ENCODE measurements at regions not wholly inside any gene's neighbourhood (a gene's known extent, or its start where the extent isn't known, plus 50 kb on each side); places are given as distances from the start of the nearest gene placed in this dataset.

DNA sequence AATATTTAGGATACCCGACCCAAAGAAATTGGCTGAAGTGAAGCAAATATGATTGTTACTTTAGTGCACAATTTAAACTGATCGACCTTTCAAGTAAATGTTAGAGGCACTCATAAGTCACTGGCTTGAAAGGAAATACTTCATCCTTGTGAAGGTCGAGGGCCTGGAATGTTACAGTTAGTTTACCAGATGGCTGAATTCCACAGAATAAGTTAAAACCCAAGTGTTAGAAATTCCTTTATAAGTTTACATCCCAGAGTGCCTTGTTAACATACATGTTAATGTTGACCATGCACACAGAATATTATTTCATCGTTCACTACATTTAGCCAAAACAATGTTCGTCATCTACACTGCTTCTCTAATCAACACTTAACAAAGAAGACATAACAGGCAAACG lies 235.5 kb upstream of the ANO3 start:
- Histone ChIP-seq H3K9me3 (no peaks in the 10 kb centered on the region), H3K27ac (ENCODE audit: low read depth in 2 of 2, low read length in 1 of 2) (no peak overlapping the region; a peak in 1 of 4 replicates), H3K9me2 (no peaks in the 10 kb centered on the region), H3K4me2 (no peak overlapping the region), H3K4me1 (ENCODE audit: control insufficient read depth in 1 of 2, insufficient read depth in 2 of 2, low read depth in 1 of 2, low read length in 1 of 2) (no peaks in the 10 kb centered on the region), H4K20me1 (ENCODE audit: insufficient read depth) (no peaks in the 10 kb centered on the region), H3K27me3 (ENCODE audit: insufficient read depth) (no peaks in the 10 kb centered on the region), H3K36me3 (replicated peaks in 1 of 2; ENCODE audit: control insufficient read depth in 1 of 2, insufficient read depth in 2 of 2, low read length in 1 of 2) (no peaks in the 10 kb centered on the region), H3K9ac (no peak overlapping the region), H3K4me3 (ENCODE audit: low read depth in 2 of 2, low read length in 1 of 2) (no peak overlapping the region), H3F3A (replicated peaks; ENCODE audit: insufficient read depth) (no peaks in the 10 kb centered on the region), H3K79me2 (ENCODE audit: insufficient read depth) (no peaks in the 10 kb centered on the region), H2AFZ (ENCODE audit: low read depth) (no peak overlapping the region)
- TF ChIP-seq, protein P1, sequence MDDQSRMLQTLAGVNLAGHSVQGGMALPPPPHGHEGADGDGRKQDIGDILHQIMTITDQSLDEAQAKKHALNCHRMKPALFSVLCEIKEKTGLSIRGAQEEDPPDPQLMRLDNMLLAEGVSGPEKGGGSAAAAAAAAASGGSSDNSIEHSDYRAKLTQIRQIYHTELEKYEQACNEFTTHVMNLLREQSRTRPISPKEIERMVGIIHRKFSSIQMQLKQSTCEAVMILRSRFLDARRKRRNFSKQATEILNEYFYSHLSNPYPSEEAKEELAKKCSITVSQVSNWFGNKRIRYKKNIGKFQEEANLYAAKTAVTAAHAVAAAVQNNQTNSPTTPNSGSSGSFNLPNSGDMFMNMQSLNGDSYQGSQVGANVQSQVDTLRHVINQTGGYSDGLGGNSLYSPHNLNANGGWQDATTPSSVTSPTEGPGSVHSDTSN (IDR thresholded peaks at IDR 0.05), result no peak
- TF ChIP-seq, protein P2, sequence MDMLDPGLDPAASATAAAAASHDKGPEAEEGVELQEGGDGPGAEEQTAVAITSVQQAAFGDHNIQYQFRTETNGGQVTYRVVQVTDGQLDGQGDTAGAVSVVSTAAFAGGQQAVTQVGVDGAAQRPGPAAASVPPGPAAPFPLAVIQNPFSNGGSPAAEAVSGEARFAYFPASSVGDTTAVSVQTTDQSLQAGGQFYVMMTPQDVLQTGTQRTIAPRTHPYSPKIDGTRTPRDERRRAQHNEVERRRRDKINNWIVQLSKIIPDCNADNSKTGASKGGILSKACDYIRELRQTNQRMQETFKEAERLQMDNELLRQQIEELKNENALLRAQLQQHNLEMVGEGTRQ (IDR thresholded peaks at IDR 0.05; ENCODE audit: borderline replicate concordance, low read depth, low read length), result no peak
- TF ChIP-seq YY1 (IDR thresholded peaks at IDR 0.05; ENCODE audit: low read depth) (no peak), FOSL2 (IDR thresholded peaks at IDR 0.05; ENCODE audit: borderline replicate concordance, low read depth) (no peak)
- WGBS (ENCODE audit: low lambda C conversion rate), result 67% methylated on average over 6 of the region's 6 CpGs
- ChIA-PET POLR2A (no interaction called here), CTCF (no interaction called here)
- DNase-seq, result no peak

DNA sequence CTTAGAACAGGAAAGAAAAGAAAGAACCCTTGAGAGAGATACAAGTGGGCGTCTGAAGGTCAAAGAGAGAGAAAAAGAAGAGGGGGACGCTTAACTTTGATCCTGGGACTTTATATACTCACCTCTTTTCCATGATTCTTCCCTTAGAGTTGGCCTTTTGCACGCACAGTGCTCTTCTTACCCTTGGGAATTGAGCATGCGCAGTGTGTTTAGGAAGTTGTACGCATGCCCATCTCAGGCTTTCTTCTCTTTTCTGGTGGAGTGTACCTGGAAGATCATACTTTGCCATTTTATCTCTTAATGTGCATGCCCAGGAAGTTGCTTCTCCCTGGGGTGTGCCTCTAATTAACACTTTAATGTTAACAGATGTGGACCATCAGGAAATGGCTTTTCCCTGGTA lies 229.6 kb upstream of the ANO3 start:
- H3K9me3 ChIP-seq, result no peaks in the 10 kb centered on the region
- H3K4me3 ChIP-seq (ENCODE audit: low read depth in 2 of 2, low read length in 1 of 2), result no peak overlapping the region
- H3K4me2 ChIP-seq, result no peak overlapping the region
- H3K27ac ChIP-seq (ENCODE audit: low read depth in 2 of 2, low read length in 1 of 2), result no peak overlapping the region
- H3K79me2 ChIP-seq (ENCODE audit: insufficient read depth), result no peaks in the 10 kb centered on the region
- DNase-seq, result no peak
- 85% methylated on average over 5 of the region's 5 CpGs for WGBS (ENCODE audit: low lambda C conversion rate)
- H3K4me1 ChIP-seq (ENCODE audit: control insufficient read depth in 1 of 2, insufficient read depth in 2 of 2, low read depth in 1 of 2, low read length in 1 of 2), result peaks cover 0 to 10% of the 10 kb centered on the region in 2 experiments; a peak in 2 of 4 replicates
- H3K36me3 ChIP-seq (replicated peaks in 1 of 2; ENCODE audit: control insufficient read depth in 1 of 2, insufficient read depth in 2 of 2, low read length in 1 of 2), result no peaks in the 10 kb centered on the region
- no peaks in the 10 kb centered on the region for H4K20me1 ChIP-seq (ENCODE audit: insufficient read depth)
- H2AFZ ChIP-seq (ENCODE audit: low read depth), result no peak overlapping the region
- no peak overlapping the region for H3K9ac ChIP-seq
- H3K9me2 ChIP-seq, result no peaks in the 10 kb centered on the region
- no peaks in the 10 kb centered on the region for H3F3A ChIP-seq (replicated peaks; ENCODE audit: insufficient read depth)
- ChIA-PET CTCF (no interaction called here), POLR2A (no interaction called here)
- no peaks in the 10 kb centered on the region for H3K27me3 ChIP-seq (ENCODE audit: insufficient read depth)
- TF ChIP-seq YY1 (IDR thresholded peaks at IDR 0.05; ENCODE audit: low read depth) (no peak), TAF1 (IDR thresholded peaks at IDR 0.05; ENCODE audit: borderline replicate concordance, low read depth, low read length) (no peak), GATA2 (CRISPR knock-in tag; IDR thresholded peaks at IDR 0.05) (no peak), RCOR1 (IDR thresholded peaks at IDR 0.05; ENCODE audit: low read length) (no peak), RFX5 (IDR thresholded peaks at IDR 0.05; ENCODE audit: low read length) (no peak), RAD21 (IDR thresholded peaks at IDR 0.05; ENCODE audit: low read length) (no peak), TEAD4 (IDR thresholded peaks at IDR 0.05; ENCODE audit: borderline replicate concordance, insufficient read depth) (no peak), MEF2A (IDR thresholded peaks at IDR 0.05; ENCODE audit: borderline replicate concordance, low read depth) (no peak), SIN3A (IDR thresholded peaks at IDR 0.05; ENCODE audit: borderline replicate concordance, low read depth, low read length) (no peak), RXRA (IDR thresholded peaks at IDR 0.05; ENCODE audit: borderline replicate concordance, low read depth) (no peak)
- TF ChIP-seq, protein P3, sequence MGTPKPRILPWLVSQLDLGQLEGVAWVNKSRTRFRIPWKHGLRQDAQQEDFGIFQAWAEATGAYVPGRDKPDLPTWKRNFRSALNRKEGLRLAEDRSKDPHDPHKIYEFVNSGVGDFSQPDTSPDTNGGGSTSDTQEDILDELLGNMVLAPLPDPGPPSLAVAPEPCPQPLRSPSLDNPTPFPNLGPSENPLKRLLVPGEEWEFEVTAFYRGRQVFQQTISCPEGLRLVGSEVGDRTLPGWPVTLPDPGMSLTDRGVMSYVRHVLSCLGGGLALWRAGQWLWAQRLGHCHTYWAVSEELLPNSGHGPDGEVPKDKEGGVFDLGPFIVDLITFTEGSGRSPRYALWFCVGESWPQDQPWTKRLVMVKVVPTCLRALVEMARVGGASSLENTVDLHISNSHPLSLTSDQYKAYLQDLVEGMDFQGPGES (IDR thresholded peaks at IDR 0.05; ENCODE audit: low read depth, low read length), result no peak
- TF ChIP-seq, protein P4, sequence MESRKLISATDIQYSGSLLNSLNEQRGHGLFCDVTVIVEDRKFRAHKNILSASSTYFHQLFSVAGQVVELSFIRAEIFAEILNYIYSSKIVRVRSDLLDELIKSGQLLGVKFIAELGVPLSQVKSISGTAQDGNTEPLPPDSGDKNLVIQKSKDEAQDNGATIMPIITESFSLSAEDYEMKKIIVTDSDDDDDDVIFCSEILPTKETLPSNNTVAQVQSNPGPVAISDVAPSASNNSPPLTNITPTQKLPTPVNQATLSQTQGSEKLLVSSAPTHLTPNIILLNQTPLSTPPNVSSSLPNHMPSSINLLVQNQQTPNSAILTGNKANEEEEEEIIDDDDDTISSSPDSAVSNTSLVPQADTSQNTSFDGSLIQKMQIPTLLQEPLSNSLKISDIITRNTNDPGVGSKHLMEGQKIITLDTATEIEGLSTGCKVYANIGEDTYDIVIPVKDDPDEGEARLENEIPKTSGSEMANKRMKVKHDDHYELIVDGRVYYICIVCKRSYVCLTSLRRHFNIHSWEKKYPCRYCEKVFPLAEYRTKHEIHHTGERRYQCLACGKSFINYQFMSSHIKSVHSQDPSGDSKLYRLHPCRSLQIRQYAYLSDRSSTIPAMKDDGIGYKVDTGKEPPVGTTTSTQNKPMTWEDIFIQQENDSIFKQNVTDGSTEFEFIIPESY (IDR thresholded peaks at IDR 0.05; ENCODE audit: borderline replicate concordance, low read depth), result no peak
- TF ChIP-seq, protein P1 (IDR thresholded peaks at IDR 0.05), result no peak
- TF ChIP-seq, protein P5, sequence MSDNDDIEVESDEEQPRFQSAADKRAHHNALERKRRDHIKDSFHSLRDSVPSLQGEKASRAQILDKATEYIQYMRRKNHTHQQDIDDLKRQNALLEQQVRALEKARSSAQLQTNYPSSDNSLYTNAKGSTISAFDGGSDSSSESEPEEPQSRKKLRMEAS (IDR thresholded peaks at IDR 0.05; ENCODE audit: low read depth), result no peak
- TF ChIP-seq, protein P6, sequence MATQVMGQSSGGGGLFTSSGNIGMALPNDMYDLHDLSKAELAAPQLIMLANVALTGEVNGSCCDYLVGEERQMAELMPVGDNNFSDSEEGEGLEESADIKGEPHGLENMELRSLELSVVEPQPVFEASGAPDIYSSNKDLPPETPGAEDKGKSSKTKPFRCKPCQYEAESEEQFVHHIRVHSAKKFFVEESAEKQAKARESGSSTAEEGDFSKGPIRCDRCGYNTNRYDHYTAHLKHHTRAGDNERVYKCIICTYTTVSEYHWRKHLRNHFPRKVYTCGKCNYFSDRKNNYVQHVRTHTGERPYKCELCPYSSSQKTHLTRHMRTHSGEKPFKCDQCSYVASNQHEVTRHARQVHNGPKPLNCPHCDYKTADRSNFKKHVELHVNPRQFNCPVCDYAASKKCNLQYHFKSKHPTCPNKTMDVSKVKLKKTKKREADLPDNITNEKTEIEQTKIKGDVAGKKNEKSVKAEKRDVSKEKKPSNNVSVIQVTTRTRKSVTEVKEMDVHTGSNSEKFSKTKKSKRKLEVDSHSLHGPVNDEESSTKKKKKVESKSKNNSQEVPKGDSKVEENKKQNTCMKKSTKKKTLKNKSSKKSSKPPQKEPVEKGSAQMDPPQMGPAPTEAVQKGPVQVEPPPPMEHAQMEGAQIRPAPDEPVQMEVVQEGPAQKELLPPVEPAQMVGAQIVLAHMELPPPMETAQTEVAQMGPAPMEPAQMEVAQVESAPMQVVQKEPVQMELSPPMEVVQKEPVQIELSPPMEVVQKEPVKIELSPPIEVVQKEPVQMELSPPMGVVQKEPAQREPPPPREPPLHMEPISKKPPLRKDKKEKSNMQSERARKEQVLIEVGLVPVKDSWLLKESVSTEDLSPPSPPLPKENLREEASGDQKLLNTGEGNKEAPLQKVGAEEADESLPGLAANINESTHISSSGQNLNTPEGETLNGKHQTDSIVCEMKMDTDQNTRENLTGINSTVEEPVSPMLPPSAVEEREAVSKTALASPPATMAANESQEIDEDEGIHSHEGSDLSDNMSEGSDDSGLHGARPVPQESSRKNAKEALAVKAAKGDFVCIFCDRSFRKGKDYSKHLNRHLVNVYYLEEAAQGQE (IDR thresholded peaks at IDR 0.05; ENCODE audit: low read depth, low read length), result no peak

All from SK-N-SH (cell line).